Panc1 (cell line): ENCODE measurements at regions not wholly inside any gene's neighbourhood (a gene's known extent, or its start where the extent isn't known, plus 50 kb on each side); places are given as distances from the start of the nearest gene placed in this dataset.

Experiments
- ATAC-seq: fragments of 200-7000 bp; cut with Tn5 transposase; 2 replicates; pipeline ENCODE4 v1.9.1; 2020; ENCODE audit warnings: mild to moderate bottlenecking, moderate library complexity
- BruUV-seq: library from RNA; stranded (reverse); fragments of 400-500 nt; replicated peaks from 2 replicates; lab custom pipeline; 2021; lab: Mats Ljungman, UMichigan
- CTCF ChIA-PET: fragments of 300-600 bp; sonication (Branson Sonifier 250); formaldehyde crosslinking; loops from one replicate; lab custom pipeline; 2022; ENCODE audit warnings: antibody characterized with exemption; lab: Charles Lee
- POLR2A ChIA-PET: fragments of 300-600 bp; sonication (Branson Sonifier 250); formaldehyde crosslinking; loops from one replicate; lab custom pipeline; 2022; ENCODE audit warnings: antibody characterized with exemption; lab: Charles Lee
- DNase-seq: peaks from one replicate; pipeline ENCODE4 v3.0.0-alpha.2; 2010; ENCODE audit warnings: low read depth, low spot score
- H3K27ac ChIP-seq: 2 replicates; pipeline ENCODE4 v1.5.1; 2011; ENCODE audit warnings: mild to moderate bottlenecking, low read length, inconsistent platforms
- H3K27me3 ChIP-seq: fragments of 200-500 bp; sonication (Bioruptor generic); 2 replicates; pipeline ENCODE4 v1.6.0; 2014; ENCODE audit warnings: low read length, inconsistent platforms; ENCODE audit not compliant: control insufficient read depth, insufficient read depth
- H3K36me3 ChIP-seq: fragments of 200-500 bp; sonication (Bioruptor generic); 2 replicates; pipeline ENCODE4 v1.5.1; 2014; ENCODE audit warnings: inconsistent platforms, mild to moderate bottlenecking, low read length, moderate library complexity; ENCODE audit not compliant: control insufficient read depth, insufficient read depth
- H3K4me1 ChIP-seq: 2 replicates; pipeline ENCODE4 v1.5.1; 2011; ENCODE audit warnings: inconsistent platforms, mild to moderate bottlenecking, low read length, moderate library complexity; ENCODE audit not compliant: control insufficient read depth, insufficient read depth
- H3K4me3 ChIP-seq, 2 experiments: 2 replicates each; pipeline ENCODE4 v1.5.1; 2011 to 2012; ENCODE audit warnings: low read depth in 2 of 2, low read length in 2 of 2, mild to moderate bottlenecking in 2 of 2, inconsistent platforms in 1 of 2, moderate library complexity in 1 of 2
- H3K9me3 ChIP-seq: fragments of 200-500 bp; sonication (Bioruptor generic); 2 replicates; pipeline ENCODE4 v1.5.1; 2014; ENCODE audit warnings: low read depth, mild to moderate bottlenecking, inconsistent platforms, low read length, moderate library complexity; ENCODE audit not compliant: control insufficient read depth, insufficient read depth
- CTCF ChIP-seq: fragments of 450-650 bp; IDR thresholded peaks from 2 replicates; pipeline ENCODE4 v1.5.1; 2017; ENCODE audit warnings: mild to moderate bottlenecking
- REST ChIP-seq, 2 experiments: IDR thresholded peaks; 2 replicates each; pipeline ENCODE4 v1.6.1; 2011 to 2012; ENCODE audit warnings: low read depth in 2 of 2, control low read depth in 1 of 2, low read length in 1 of 2, mild to moderate bottlenecking in 1 of 2, moderate library complexity in 1 of 2; ENCODE audit not compliant: insufficient read depth in 1 of 2
- SIN3A ChIP-seq: IDR thresholded peaks from 2 replicates; pipeline ENCODE4 v1.6.1; 2012; ENCODE audit warnings: low read depth, mild to moderate bottlenecking, low read length, moderate library complexity, borderline replicate concordance; ENCODE audit not compliant: insufficient read depth
- TCF7L2 ChIP-seq: IDR thresholded peaks from 2 replicates; pipeline ENCODE4 v1.6.1; 2011; ENCODE audit warnings: mild to moderate bottlenecking, low read depth, low read length, inconsistent platforms
- in situ Hi-C: cut with HindIII; loops from 2 replicates; pipeline ENCODE4 v1.10.0; 2016; ENCODE audit warnings: low sequenced_read_pairs, low pct_unique_long_range_greater_than_20kb
- intact Hi-C: fragments of 100-400 bp; cut with micrococcal nuclease; formaldehyde crosslinking; loops from one replicate; pipeline ENCODE4 v1.10.0; 2022; ENCODE audit not compliant: unreplicated experiment

- no peak for ATAC-seq
- no TSS peak for BruUV-seq
- no peaks in the 10 kb centered on the region for H3K9me3 ChIP-seq
- POLR2A ChIA-PET: no interaction called here
- CTCF ChIA-PET: no interaction called here
- H3K4me1 ChIP-seq: no peaks in the 10 kb centered on the region
- no peaks in the 10 kb centered on the region for H3K36me3 ChIP-seq
- TF ChIP-seq TCF7L2 (no peak), CTCF (no peak), SIN3A (no peak), REST (IDR thresholded peaks at IDR 0.05; ENCODE audit: insufficient read depth in 1 of 2, low read depth in 2 of 2, low read length in 1 of 2) (no peak)
- in situ Hi-C loops (no loop called here), intact Hi-C loops (no loop called here)
- no peak overlapping the region for H3K27ac ChIP-seq
- H3K27me3 ChIP-seq: no peaks in the 10 kb centered on the region
- DNase-seq: no peak
- no peak overlapping the region for H3K4me3 ChIP-seq
Observed at GRCh38 chr2:196435189-196435588, 204.3 kb upstream of the CCDC150 start.

GRCh38 chr2:196437626-196438025 is 201.9 kb upstream of the CCDC150 start:
- Histone ChIP-seq H3K9me3 (no peaks in the 10 kb centered on the region), H3K27ac (no peak overlapping the region), H3K4me1 (no peaks in the 10 kb centered on the region), H3K4me3 (no peak overlapping the region), H3K27me3 (no peaks in the 10 kb centered on the region), H3K36me3 (no peaks in the 10 kb centered on the region)
- intact Hi-C loops (no loop called here), in situ Hi-C loops (no loop called here)
- no TSS peak for BruUV-seq
- DNase-seq (no peak), ATAC-seq (no peak)
- ChIA-PET CTCF (no interaction called here), POLR2A (interaction anchor here (0.6 kb wide), 1 partner anchor 121 kb away, joined by 5 read pairs; no protein-coding TSS in a partner anchor)
- no peak for TF ChIP-seq CTCF

GRCh38 chr2:196439760-196440159 is 199.8 kb upstream of the CCDC150 start:
- TF ChIP-seq TCF7L2 (no peak), REST (IDR thresholded peaks at IDR 0.05; ENCODE audit: insufficient read depth in 1 of 2, low read depth in 2 of 2, low read length in 1 of 2) (no peak)
- intact Hi-C loops (loop anchor here (10.0 kb wide), 1 partner anchor 305 kb away; no protein-coding TSS in a partner anchor), in situ Hi-C loops (no loop called here)
- no peak for ATAC-seq
- POLR2A ChIA-PET: no interaction called here
- Histone ChIP-seq H3K9me3 (no peaks in the 10 kb centered on the region), H3K4me3 (no peak overlapping the region), H3K4me1 (no peaks in the 10 kb centered on the region), H3K27me3 (no peaks in the 10 kb centered on the region), H3K36me3 (no peaks in the 10 kb centered on the region), H3K27ac (no peak overlapping the region)
- no TSS peak for BruUV-seq
- CTCF ChIA-PET: interaction anchor here (0.8 kb wide), 1 partner anchor 103 kb away, joined by 3 read pairs; no protein-coding TSS in a partner anchor
- no peak for DNase-seq
